OCI-LY3 (cell line): ENCODE measurements at regions not wholly inside any gene's neighbourhood (a gene's known extent, or its start where the extent isn't known, plus 50 kb on each side); places are given as distances from the start of the nearest gene placed in this dataset.

Source experiments
- H2AFZ ChIP-seq: fragments of 200-600, 300-600 bp; shearing (Covaris generic); 2 replicates; pipeline ENCODE4 v1.6.0; 2014; ENCODE audit warnings: antibody characterized with exemption, low read depth, low read length
- H3K27ac ChIP-seq: fragments of 200-600, 300-600 bp; sonication (generic); 2 replicates; pipeline ENCODE4 v1.5.1; 2014; ENCODE audit warnings: mild to moderate bottlenecking, low read length, moderate library complexity, mixed read lengths
- H3K27me3 ChIP-seq: fragments of 200-600, 300-600 bp; sonication (generic); 2 replicates; pipeline ENCODE4 v1.6.1; 2014; ENCODE audit warnings: low read depth, low read length, mixed read lengths
- H3K36me3 ChIP-seq: fragments of 200-600, 300-600 bp; sonication (generic); replicated peaks from 2 replicates; pipeline ENCODE3; 2014; ENCODE audit warnings: low read depth, low read length, mixed read lengths
- H3K4me1 ChIP-seq: fragments of 300-600, 200-600 bp; sonication (generic); 2 replicates; pipeline ENCODE4 v1.6.1; 2014; ENCODE audit warnings: low read length, mixed read lengths
- H3K4me2 ChIP-seq: fragments of 200-600, 300-600 bp; sonication (generic); 2 replicates; pipeline ENCODE4 v1.6.1; 2014; ENCODE audit warnings: low read length, mixed read lengths
- H3K4me3 ChIP-seq: fragments of 300-600, 200-600 bp; sonication (generic); 2 replicates; pipeline ENCODE4 v1.5.1; 2014; ENCODE audit warnings: antibody characterized with exemption, mild to moderate bottlenecking, low read length, moderate library complexity
- H3K79me2 ChIP-seq: fragments of 300-600, 200-600 bp; shearing (Covaris generic); 2 replicates; pipeline ENCODE4 v1.6.1; 2014; ENCODE audit warnings: mild to moderate bottlenecking, low read length, mixed read lengths
- H3K9ac ChIP-seq: fragments of 300-600, 200-600 bp; shearing (Covaris generic); 2 replicates; pipeline ENCODE4 v1.6.0; 2014; ENCODE audit warnings: mild to moderate bottlenecking, low read length, moderate library complexity
- H3K9me3 ChIP-seq: fragments of 200-600, 300-600 bp; shearing (Covaris generic); 2 replicates; pipeline ENCODE4 v1.6.1; 2014; ENCODE audit warnings: low read length, mixed read lengths; ENCODE audit not compliant: insufficient read depth
- H4K20me1 ChIP-seq: fragments of 200-600, 300-600 bp; sonication (generic); 2 replicates; pipeline ENCODE4 v1.6.1; 2016; ENCODE audit warnings: low read length, mixed read lengths; ENCODE audit not compliant: insufficient read depth
- CTCF ChIP-seq: fragments of 200-600, 300-600 bp; sonication (generic); IDR thresholded peaks from 2 replicates; pipeline ENCODE4 v1.5.1; 2014; ENCODE audit warnings: antibody characterized with exemption, low read length, low read depth
- EZH2phosphoT487 ChIP-seq: fragments of 200-600 bp; shearing (Covaris generic); IDR thresholded peaks from 2 replicates; pipeline ENCODE4 v1.6.1; 2018; ENCODE audit warnings: antibody characterized with exemption, mixed run types, low read depth

GRCh38 chr2:144219979-144220378 is 299.9 kb downstream of the ZEB2 start:
- Histone ChIP-seq H3K4me2 (no peak overlapping the region), H3K9ac (no peak overlapping the region), H3K4me3 (no peak overlapping the region), H3K27me3 (no peaks in the 10 kb centered on the region), H3K4me1 (peaks cover 11% of the 10 kb centered on the region), H3K9me3 (no peaks in the 10 kb centered on the region), H4K20me1 (no peaks in the 10 kb centered on the region), H3K27ac (no peak overlapping the region), H2AFZ (no peak overlapping the region), H3K79me2 (no peaks in the 10 kb centered on the region), H3K36me3 (no peaks in the 10 kb centered on the region)
- TF ChIP-seq CTCF (no peak), EZH2phosphoT487 (no peak)

GRCh38 chr2:144217853-144218633 is 301.9 kb downstream of the ZEB2 start:
- no peak overlapping the region for H3K9ac ChIP-seq
- TF ChIP-seq CTCF = no peak
- no peak for TF ChIP-seq EZH2phosphoT487
- no peak overlapping the region for H3K4me3 ChIP-seq
- H3K36me3 ChIP-seq = no peaks in the 10 kb centered on the region
- H3K4me2 ChIP-seq = no peak overlapping the region
- H3K27me3 ChIP-seq = no peaks in the 10 kb centered on the region
- H3K9me3 ChIP-seq = no peaks in the 10 kb centered on the region
- H3K79me2 ChIP-seq = no peaks in the 10 kb centered on the region
- peaks cover 19% of the 10 kb centered on the region for H3K4me1 ChIP-seq
- no peak overlapping the region for H2AFZ ChIP-seq
- H3K27ac ChIP-seq = no peak overlapping the region
- H4K20me1 ChIP-seq = no peaks in the 10 kb centered on the region

GRCh38 chr2:144215701-144216675 is 303.9 kb downstream of the ZEB2 start:
- 0 out of 2 replicates have a peak overlapping the region, but pooled peaks have one; percentile 17 for H2AFZ ChIP-seq
- H3K79me2 ChIP-seq = no peaks in the 10 kb centered on the region
- TF ChIP-seq CTCF (no peak), EZH2phosphoT487 (no peak)
- H3K4me3 ChIP-seq = no peak overlapping the region
- H3K9me3 ChIP-seq = no peaks in the 10 kb centered on the region
- peak overlapping the region; percentile 6; the same call in 1 of the 2 replicates for H3K27ac ChIP-seq
- H3K4me2 ChIP-seq = peak overlapping the region; percentile 37
- no peaks in the 10 kb centered on the region for H3K36me3 ChIP-seq
- H3K9ac ChIP-seq = no peak overlapping the region
- no peaks in the 10 kb centered on the region for H4K20me1 ChIP-seq
- peaks cover 19% of the 10 kb centered on the region for H3K4me1 ChIP-seq
- H3K27me3 ChIP-seq = no peaks in the 10 kb centered on the region

- Histone ChIP-seq H3K4me2 (no peak overlapping the region), H3K9ac (no peak overlapping the region), H3K9me3 (no peaks in the 10 kb centered on the region), H3K79me2 (no peaks in the 10 kb centered on the region), H3K27me3 (no peaks in the 10 kb centered on the region), H4K20me1 (no peaks in the 10 kb centered on the region), H3K4me1 (peaks cover 19% of the 10 kb centered on the region), H2AFZ (no peak overlapping the region), H3K4me3 (no peak overlapping the region), H3K27ac (no peak overlapping the region), H3K36me3 (peaks cover 6% of the 10 kb centered on the region)
- TF ChIP-seq EZH2phosphoT487 (no peak), CTCF (no peak)
Measured at GRCh38 chr2:144215207-144215606, 304.7 kb downstream of the ZEB2 start.
